GM12892 (cell line): ENCODE measurements at regions not wholly inside any gene's neighbourhood (a gene's known extent, or its start where the extent isn't known, plus 50 kb on each side); places are given as distances from the start of the nearest gene placed in this dataset.

ENCODE experiments used
- POLR2A ChIP-seq: IDR thresholded peaks from 2 replicates; pipeline ENCODE4 v1.6.1; 2011; ENCODE audit warnings: low read depth, low read length, control low read depth
- TAF1 ChIP-seq: IDR thresholded peaks from 2 replicates; pipeline ENCODE4 v1.6.1; 2011; ENCODE audit warnings: low read depth, mild to moderate bottlenecking, control low read depth, low read length, borderline replicate concordance

- TF ChIP-seq TAF1, result no peak
- TF ChIP-seq POLR2A, result no peak
These were observed 185.2 kb downstream of the SOX9 start for GRCh38 chr17:72306037-72306436.
